SK-N-SH treated with all-trans-retinoic acid at 6 μM for 48 hours (cell line): ENCODE measurements at regions not wholly inside any gene's neighbourhood (a gene's known extent, or its start where the extent isn't known, plus 50 kb on each side); places are given as distances from the start of the nearest gene placed in this dataset.

ENCODE experiments used
- ATAC-seq: fragments of 200-7000 bp; cut with Tn5 transposase; 3 replicates; pipeline ENCODE4 v1.9.1; 2020; ENCODE audit warnings: mild to moderate bottlenecking, moderate library complexity
- ARNTL ChIP-seq: fragments of 450-650 bp; formaldehyde crosslinking; IDR thresholded peaks from 2 replicates; pipeline ENCODE4 v1.5.0; 2020; ENCODE audit warnings: low read depth, mild to moderate bottlenecking, moderate library complexity, borderline replicate concordance
- BACH2 ChIP-seq: fragments of 250-450 bp; sonication (Bioruptor Pico); IDR thresholded peaks from 2 replicates; pipeline ENCODE4 v1.9.0; 2021; ENCODE audit warnings: mild to moderate bottlenecking, borderline replicate concordance
- CSDC2 ChIP-seq: fragments of 250-450 bp; sonication (Bioruptor Pico); IDR thresholded peaks from 2 replicates; pipeline ENCODE4 v1.5.0; 2020; ENCODE audit warnings: mild to moderate bottlenecking, moderate library complexity
- ESRRG ChIP-seq: fragments of 250-450 bp; sonication (Bioruptor Pico); IDR thresholded peaks from 2 replicates; pipeline ENCODE4 v1.6.1; 2021; ENCODE audit warnings: mild to moderate bottlenecking
- GLIS3 ChIP-seq: fragments of 250-450 bp; sonication (Bioruptor Pico); IDR thresholded peaks from 2 replicates; pipeline ENCODE4 v1.5.0; 2020; ENCODE audit warnings: mild to moderate bottlenecking, moderate library complexity
- ISL1 ChIP-seq: fragments of 250-450 bp; sonication (Bioruptor Pico); IDR thresholded peaks from 2 replicates; pipeline ENCODE4 v2.1.2; 2022; ENCODE audit warnings: mild to moderate bottlenecking, moderate library complexity
- PPARA ChIP-seq: fragments of 250-450 bp; sonication (Bioruptor Pico); IDR thresholded peaks from 2 replicates; pipeline ENCODE4 v1.5.0; 2020; ENCODE audit warnings: mild to moderate bottlenecking, borderline replicate concordance
- RARB ChIP-seq: fragments of 250-450 bp; sonication (Bioruptor Pico); IDR thresholded peaks from 2 replicates; pipeline ENCODE4 v1.8.0; 2021; ENCODE audit warnings: mild to moderate bottlenecking, moderate library complexity
- SNAI2 ChIP-seq: fragments of 250-450 bp; sonication (Bioruptor Pico); IDR thresholded peaks from 2 replicates; pipeline ENCODE4 v1.5.0; 2020; ENCODE audit warnings: mild to moderate bottlenecking, moderate library complexity
- TCF4 ChIP-seq: fragments of 250-450 bp; sonication (Bioruptor Pico); IDR thresholded peaks from 2 replicates; pipeline ENCODE4 v1.8.0; 2021; ENCODE audit warnings: mild to moderate bottlenecking, moderate library complexity, borderline replicate concordance
- TOX ChIP-seq: fragments of 250-450 bp; sonication (Bioruptor Pico); IDR thresholded peaks from 2 replicates; pipeline ENCODE4 v1.8.0; 2021; ENCODE audit warnings: mild to moderate bottlenecking, moderate library complexity, borderline replicate concordance
- ZC3H10 ChIP-seq: fragments of 250-450 bp; sonication (Bioruptor Pico); IDR thresholded peaks from 2 replicates; pipeline ENCODE4 v1.5.1; 2021; ENCODE audit warnings: mild to moderate bottlenecking, moderate library complexity
- ZFP3 ChIP-seq: fragments of 250-450 bp; sonication (Bioruptor Pico); IDR thresholded peaks from 2 replicates; pipeline ENCODE4 v1.5.0; 2020; ENCODE audit warnings: mild to moderate bottlenecking, moderate library complexity
- ZFP30 ChIP-seq: fragments of 450-650 bp; formaldehyde crosslinking; IDR thresholded peaks from 2 replicates; pipeline ENCODE4 v1.5.0; 2022; ENCODE audit warnings: mild to moderate bottlenecking, moderate library complexity
- ZNF565 ChIP-seq: fragments of 450-650 bp; formaldehyde crosslinking; conservative IDR thresholded peaks from 2 replicates; pipeline ENCODE4 v1.5.0; 2020; ENCODE audit warnings: low read depth, mild to moderate bottlenecking, moderate library complexity
- ZNF70 ChIP-seq: fragments of 450-650 bp; formaldehyde crosslinking; IDR thresholded peaks from 2 replicates; pipeline ENCODE4 v1.5.0; 2020; ENCODE audit warnings: mild to moderate bottlenecking, moderate library complexity
- TF ChIP-seq, protein P1 (sequence below): fragments of 250-450 bp; sonication (Bioruptor Pico); IDR thresholded peaks from 2 replicates; pipeline ENCODE4 v1.5.0; 2020; ENCODE audit warnings: mild to moderate bottlenecking, moderate library complexity
- TF ChIP-seq, protein P2 (sequence below): fragments of 250-450 bp; sonication (Bioruptor Pico); IDR thresholded peaks from 2 replicates; pipeline ENCODE4 v1.5.1; 2020; ENCODE audit warnings: low read depth, mild to moderate bottlenecking, moderate library complexity
- TF ChIP-seq, protein P3 (sequence below): fragments of 250-450 bp; sonication (Bioruptor Pico); IDR thresholded peaks from 2 replicates; pipeline ENCODE4 v1.8.0; 2021; ENCODE audit warnings: low read depth, mild to moderate bottlenecking, moderate library complexity, borderline replicate concordance
- TF ChIP-seq, protein P4 (sequence below): fragments of 250-450 bp; sonication (Bioruptor Pico); IDR thresholded peaks from 2 replicates; pipeline ENCODE4 v1.8.0; 2020; ENCODE audit warnings: mild to moderate bottlenecking, moderate library complexity, borderline replicate concordance

DNA sequence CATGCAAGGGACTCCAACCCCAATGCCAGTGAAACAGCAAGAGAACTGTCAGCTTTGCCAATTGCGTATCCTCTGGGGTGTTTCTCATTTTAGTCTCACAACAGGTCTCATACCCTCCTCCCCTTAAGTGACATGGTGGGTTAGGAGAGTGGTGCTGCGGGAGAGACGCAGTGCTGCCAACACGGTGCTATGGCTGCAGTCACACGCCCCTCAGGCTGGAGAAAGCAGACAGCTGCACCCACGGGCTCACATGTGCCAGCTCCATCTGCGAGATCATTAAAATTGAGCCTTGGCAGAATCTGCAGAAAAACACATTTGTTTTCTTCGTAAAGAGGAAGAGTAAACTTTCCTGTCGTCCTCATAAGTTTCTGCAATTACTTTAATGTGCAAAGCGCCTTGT lies 114.7 kb downstream of the ANKRD60 start:
- no peak for TF ChIP-seq ESRRG (CRISPR knock-in tag)
- TF ChIP-seq BACH2 (CRISPR knock-in tag), result no peak
- TF ChIP-seq ISL1 (CRISPR knock-in tag), result no peak
- no peak for TF ChIP-seq TCF4 (CRISPR knock-in tag)
- TF ChIP-seq CSDC2 (CRISPR knock-in tag), result no peak
- TF ChIP-seq, all 23 proteins: peak for 0
- ATAC-seq, result no peak

DNA sequence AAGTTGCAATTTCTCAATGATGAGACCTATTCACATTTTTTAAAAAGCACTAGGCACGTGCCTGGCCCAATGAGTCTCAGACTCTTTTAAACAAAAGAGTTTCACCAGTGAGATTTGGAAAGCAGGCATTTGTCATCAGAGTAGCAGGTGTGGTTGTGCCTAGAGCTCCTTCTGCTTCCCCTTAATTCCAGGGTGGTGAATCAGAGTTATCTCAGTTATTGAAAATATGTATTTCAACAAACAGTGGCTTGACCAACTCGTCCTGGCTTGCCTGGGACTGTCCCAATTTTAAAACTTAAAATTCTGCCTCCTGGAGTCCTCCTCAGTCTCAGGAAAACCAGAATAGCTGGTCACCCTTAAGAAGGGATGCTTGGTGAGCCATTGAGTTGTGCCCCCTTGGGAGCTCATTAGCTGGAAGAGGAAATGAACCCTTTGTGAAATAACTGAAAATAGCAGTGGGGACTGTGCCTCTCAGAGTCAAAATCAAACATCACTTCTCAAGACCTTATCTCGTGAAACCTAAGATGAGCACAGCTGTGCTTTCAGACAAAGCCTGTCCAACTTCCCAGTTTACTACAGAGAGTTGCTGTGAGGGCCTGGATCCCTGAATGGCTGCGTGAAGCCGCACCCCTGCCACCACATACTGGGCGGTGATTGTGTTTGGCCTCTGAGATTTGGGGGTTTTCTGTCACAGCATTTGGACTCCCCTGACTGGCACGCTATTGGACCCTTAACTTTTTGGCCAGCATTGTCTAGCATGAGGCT lies 116.3 kb downstream of the ANKRD60 start:
- peak; percentile 89 for ATAC-seq
- TF ChIP-seq, protein P1, sequence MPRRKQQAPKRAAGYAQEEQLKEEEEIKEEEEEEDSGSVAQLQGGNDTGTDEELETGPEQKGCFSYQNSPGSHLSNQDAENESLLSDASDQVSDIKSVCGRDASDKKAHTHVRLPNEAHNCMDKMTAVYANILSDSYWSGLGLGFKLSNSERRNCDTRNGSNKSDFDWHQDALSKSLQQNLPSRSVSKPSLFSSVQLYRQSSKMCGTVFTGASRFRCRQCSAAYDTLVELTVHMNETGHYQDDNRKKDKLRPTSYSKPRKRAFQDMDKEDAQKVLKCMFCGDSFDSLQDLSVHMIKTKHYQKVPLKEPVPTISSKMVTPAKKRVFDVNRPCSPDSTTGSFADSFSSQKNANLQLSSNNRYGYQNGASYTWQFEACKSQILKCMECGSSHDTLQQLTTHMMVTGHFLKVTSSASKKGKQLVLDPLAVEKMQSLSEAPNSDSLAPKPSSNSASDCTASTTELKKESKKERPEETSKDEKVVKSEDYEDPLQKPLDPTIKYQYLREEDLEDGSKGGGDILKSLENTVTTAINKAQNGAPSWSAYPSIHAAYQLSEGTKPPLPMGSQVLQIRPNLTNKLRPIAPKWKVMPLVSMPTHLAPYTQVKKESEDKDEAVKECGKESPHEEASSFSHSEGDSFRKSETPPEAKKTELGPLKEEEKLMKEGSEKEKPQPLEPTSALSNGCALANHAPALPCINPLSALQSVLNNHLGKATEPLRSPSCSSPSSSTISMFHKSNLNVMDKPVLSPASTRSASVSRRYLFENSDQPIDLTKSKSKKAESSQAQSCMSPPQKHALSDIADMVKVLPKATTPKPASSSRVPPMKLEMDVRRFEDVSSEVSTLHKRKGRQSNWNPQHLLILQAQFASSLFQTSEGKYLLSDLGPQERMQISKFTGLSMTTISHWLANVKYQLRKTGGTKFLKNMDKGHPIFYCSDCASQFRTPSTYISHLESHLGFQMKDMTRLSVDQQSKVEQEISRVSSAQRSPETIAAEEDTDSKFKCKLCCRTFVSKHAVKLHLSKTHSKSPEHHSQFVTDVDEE (CRISPR knock-in tag), result no peak
- TF ChIP-seq ISL1 (CRISPR knock-in tag) (no peak), TOX (CRISPR knock-in tag) (no peak), PPARA (CRISPR knock-in tag) (no peak), ZFP3 (CRISPR knock-in tag) (no peak), BACH2 (CRISPR knock-in tag) (no peak), ZNF70 (CRISPR knock-in tag) (no peak), ZFP30 (CRISPR knock-in tag) (no peak), ZC3H10 (no peak), ZNF565 (CRISPR knock-in tag) (no peak), ESRRG (CRISPR knock-in tag) (no peak)
- TF ChIP-seq, protein P2, sequence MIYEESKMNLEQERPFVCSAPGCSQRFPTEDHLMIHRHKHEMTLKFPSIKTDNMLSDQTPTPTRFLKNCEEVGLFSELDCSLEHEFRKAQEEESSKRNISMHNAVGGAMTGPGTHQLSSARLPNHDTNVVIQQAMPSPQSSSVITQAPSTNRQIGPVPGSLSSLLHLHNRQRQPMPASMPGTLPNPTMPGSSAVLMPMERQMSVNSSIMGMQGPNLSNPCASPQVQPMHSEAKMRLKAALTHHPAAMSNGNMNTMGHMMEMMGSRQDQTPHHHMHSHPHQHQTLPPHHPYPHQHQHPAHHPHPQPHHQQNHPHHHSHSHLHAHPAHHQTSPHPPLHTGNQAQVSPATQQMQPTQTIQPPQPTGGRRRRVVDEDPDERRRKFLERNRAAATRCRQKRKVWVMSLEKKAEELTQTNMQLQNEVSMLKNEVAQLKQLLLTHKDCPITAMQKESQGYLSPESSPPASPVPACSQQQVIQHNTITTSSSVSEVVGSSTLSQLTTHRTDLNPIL (CRISPR knock-in tag), result no peak
- TF ChIP-seq, protein P3, sequence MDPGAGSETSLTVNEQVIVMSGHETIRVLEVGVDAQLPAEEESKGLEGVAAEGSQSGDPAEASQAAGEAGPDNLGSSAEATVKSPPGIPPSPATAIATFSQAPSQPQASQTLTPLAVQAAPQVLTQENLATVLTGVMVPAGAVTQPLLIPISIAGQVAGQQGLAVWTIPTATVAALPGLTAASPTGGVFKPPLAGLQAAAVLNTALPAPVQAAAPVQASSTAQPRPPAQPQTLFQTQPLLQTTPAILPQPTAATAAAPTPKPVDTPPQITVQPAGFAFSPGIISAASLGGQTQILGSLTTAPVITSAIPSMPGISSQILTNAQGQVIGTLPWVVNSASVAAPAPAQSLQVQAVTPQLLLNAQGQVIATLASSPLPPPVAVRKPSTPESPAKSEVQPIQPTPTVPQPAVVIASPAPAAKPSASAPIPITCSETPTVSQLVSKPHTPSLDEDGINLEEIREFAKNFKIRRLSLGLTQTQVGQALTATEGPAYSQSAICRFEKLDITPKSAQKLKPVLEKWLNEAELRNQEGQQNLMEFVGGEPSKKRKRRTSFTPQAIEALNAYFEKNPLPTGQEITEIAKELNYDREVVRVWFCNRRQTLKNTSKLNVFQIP (CRISPR knock-in tag), result no peak

DNA sequence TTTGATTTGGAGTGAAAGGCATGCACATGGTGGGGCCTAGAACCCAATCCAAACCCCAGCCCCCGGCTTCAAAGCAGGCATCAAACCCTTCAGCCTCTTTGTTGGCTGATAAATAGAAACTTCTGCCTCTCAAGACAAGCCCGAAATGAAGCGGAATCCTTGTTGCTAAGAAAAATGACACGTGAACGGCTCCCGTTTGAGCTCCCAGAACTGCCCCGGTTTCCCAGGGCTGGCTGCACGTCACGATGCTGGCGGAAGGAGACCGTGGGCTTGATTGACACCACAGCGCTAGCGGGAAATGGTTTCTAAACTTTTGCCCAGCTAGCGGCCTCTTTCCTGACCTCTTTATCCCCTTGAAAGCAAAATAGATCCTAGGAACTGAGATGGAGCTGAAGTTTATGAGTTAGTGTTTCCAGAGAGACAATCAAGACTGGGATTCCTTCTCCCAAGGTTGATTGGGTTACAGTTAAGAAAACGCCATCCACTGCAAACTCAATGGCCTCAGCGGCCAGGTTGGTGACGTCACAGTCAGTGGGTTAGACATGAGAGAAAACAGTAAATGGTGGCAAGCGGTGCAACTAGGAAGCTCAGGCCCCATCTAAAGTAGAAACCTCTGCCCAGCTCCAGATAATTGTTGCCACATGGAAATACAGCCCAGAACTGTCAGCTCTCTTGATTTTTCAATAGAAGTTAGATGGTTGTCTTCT lies 117.0 kb downstream of the ANKRD60 start:
- ATAC-seq, result peak; percentile 45; the same call in 2 of the 3 replicates
- TF ChIP-seq TCF4 (CRISPR knock-in tag) (no peak), ZFP30 (CRISPR knock-in tag) (no peak), ZC3H10 (no peak), ISL1 (CRISPR knock-in tag) (no peak), ZNF565 (CRISPR knock-in tag) (no peak), PPARA (CRISPR knock-in tag) (no peak), TOX (CRISPR knock-in tag) (no peak), SNAI2 (no peak), ZNF70 (CRISPR knock-in tag) (no peak), GLIS3 (CRISPR knock-in tag) (no peak), RARB (CRISPR knock-in tag) (no peak), ZFP3 (CRISPR knock-in tag) (no peak), ARNTL (CRISPR knock-in tag) (no peak), CSDC2 (CRISPR knock-in tag) (no peak)
- TF ChIP-seq, protein P3 (CRISPR knock-in tag), result no peak
- TF ChIP-seq, protein P4, sequence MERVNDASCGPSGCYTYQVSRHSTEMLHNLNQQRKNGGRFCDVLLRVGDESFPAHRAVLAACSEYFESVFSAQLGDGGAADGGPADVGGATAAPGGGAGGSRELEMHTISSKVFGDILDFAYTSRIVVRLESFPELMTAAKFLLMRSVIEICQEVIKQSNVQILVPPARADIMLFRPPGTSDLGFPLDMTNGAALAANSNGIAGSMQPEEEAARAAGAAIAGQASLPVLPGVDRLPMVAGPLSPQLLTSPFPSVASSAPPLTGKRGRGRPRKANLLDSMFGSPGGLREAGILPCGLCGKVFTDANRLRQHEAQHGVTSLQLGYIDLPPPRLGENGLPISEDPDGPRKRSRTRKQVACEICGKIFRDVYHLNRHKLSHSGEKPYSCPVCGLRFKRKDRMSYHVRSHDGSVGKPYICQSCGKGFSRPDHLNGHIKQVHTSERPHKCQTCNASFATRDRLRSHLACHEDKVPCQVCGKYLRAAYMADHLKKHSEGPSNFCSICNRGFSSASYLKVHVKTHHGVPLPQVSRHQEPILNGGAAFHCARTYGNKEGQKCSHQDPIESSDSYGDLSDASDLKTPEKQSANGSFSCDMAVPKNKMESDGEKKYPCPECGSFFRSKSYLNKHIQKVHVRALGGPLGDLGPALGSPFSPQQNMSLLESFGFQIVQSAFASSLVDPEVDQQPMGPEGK (CRISPR knock-in tag), result no peak
- TF ChIP-seq, protein P2 (CRISPR knock-in tag), result no peak
